ENCODE measurements at regions not wholly inside any gene's neighbourhood (a gene's known extent, or its start where the extent isn't known, plus 50 kb on each side); places are given as distances from the start of the nearest gene placed in this dataset.

DNA sequence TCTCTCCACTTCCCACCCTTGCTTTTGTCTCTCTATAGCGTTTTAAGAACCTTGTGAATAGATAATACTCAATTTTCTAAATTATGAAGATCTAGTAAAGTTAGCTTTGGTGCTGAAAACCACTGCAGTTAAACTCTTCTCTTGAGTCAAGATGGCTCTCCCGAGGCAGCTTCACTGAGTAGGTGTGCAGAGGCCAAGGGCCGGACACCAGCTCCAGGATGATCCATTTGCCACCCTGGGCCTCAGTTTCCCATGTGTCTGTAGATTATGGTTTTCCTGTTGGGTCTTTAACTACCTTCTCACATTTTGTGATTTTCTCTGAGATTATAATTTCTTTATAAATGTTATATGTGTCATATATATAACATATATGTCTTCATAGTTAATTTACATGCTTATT lies 68.5 kb upstream of the SH3RF3 start:
- DNase-seq (ENCODE audit: low read depth, low spot score) (no peak), FAIRE-seq (no peak)
- Histone ChIP-seq H3K27me3 (ENCODE audit: control insufficient read depth in 2 of 2, insufficient read depth in 2 of 2, low read length in 2 of 2) (peaks cover 25 to 31% of the 10 kb centered on the region in 2 experiments), H3K9ac (replicated peaks; ENCODE audit: extremely low read depth, insufficient read depth, low read length) (no peak overlapping the region), H4K20me1 (replicated peaks; ENCODE audit: control insufficient read depth, extremely low read depth, insufficient read depth, low read length) (no peaks in the 10 kb centered on the region), H3K4me1 (ENCODE audit: control insufficient read depth, extremely low read depth, insufficient read depth, low read length) (no peaks in the 10 kb centered on the region), H3K4me2 (ENCODE audit: insufficient read depth, low read length) (no peak overlapping the region), H2AFZ (ENCODE audit: low read depth, low read length) (no peak overlapping the region), H3K4me3 (replicated peaks in 1 of 3; ENCODE audit: insufficient read depth in 1 of 3, low read depth in 1 of 3, low read length in 3 of 3) (no peak overlapping the region), H3K9me1 (replicated peaks; ENCODE audit: control insufficient read depth, extremely low read depth, insufficient read depth, low read length) (no peaks in the 10 kb centered on the region), H3K27ac (ENCODE audit: insufficient read depth, low read depth, low read length) (no peak overlapping the region), H3K36me3 (ENCODE audit: control insufficient read depth in 2 of 2, extremely low read depth in 1 of 2, insufficient read depth in 2 of 2, low read length in 2 of 2) (no peaks in the 10 kb centered on the region), H3K9me3 (replicated peaks; ENCODE audit: control insufficient read depth, insufficient read depth, low read length) (no peaks in the 10 kb centered on the region), H3K79me2 (ENCODE audit: control insufficient read depth, insufficient read depth, low read length) (no peaks in the 10 kb centered on the region)
- intact Hi-C loops (cut with micrococcal nuclease) (no loop called here), dilution Hi-C loops (cut with MboI; ENCODE audit: extremely low pct_ligation_motif_present, low sequenced_read_pairs) (no loop called here)
- ChIA-PET POLR2A (no interaction called here), CTCF (interaction anchor here (1.0 kb wide), 1 partner anchor 12 kb away, joined by 3 read pairs; no protein-coding TSS in a partner anchor)
- no TSS peak for BruUV-seq (replicated peaks)
- TF ChIP-seq MAX (IDR thresholded peaks at IDR 0.05; ENCODE audit: insufficient read depth, insufficient read length) (no peak), CTCF (IDR thresholded peaks at IDR 0.05; ENCODE audit: extremely low read depth in 1 of 2, insufficient read depth in 1 of 2, low read depth in 1 of 2, low read length in 2 of 2) (no peak), FOS (IDR thresholded peaks at IDR 0.05; ENCODE audit: borderline replicate concordance, insufficient read depth, low read length) (no peak), JUN (IDR thresholded peaks at IDR 0.05; ENCODE audit: borderline replicate concordance, insufficient read depth, insufficient read length, low read depth) (no peak), POLR2A (IDR thresholded peaks at IDR 0.05; ENCODE audit: low read depth, low read length) (no peak), EZH2 (IDR thresholded peaks at IDR 0.05; ENCODE audit: borderline replicate concordance, low read depth, low read length, severe bottlenecking) (no peak), POLR2AphosphoS5 (IDR thresholded peaks at IDR 0.05; ENCODE audit: insufficient read depth, low read depth, low read length) (no peak), MYC (IDR thresholded peaks at IDR 0.05; ENCODE audit: low read depth, low read length) (no peak), GATA2 (IDR thresholded peaks at IDR 0.05; ENCODE audit: insufficient read depth, insufficient read length, low read depth, low read length) (no peak)
